Thoracic aorta (tissue), 2 donors: ENCODE measurements at regions not wholly inside any gene's neighbourhood (a gene's known extent, or its start where the extent isn't known, plus 50 kb on each side); places are given as distances from the start of the nearest gene placed in this dataset.

ENCODE experiments used
- ATAC-seq: fragments of 150-250 bp; one replicate; pipeline ENCODE4 v1.8.0; 2017; ENCODE audit warnings: low read depth; ENCODE audit not compliant: insufficient number of reproducible peaks, low FRiP score
- DNase-seq: peaks from one replicate; pipeline ENCODE4 v3.0.0-alpha.2; 2020; ENCODE audit warnings: low spot score
- H3K27ac ChIP-seq, 2 donors: fragments of 200-600 bp; sonication (generic); 1 replicate in 1 of 2; 2 replicates in 1 of 2; pipeline ENCODE4 v1.5.1; 2016; ENCODE audit warnings: mild to moderate bottlenecking in 2 of 2, moderate library complexity in 2 of 2
- H3K27me3 ChIP-seq: fragments of 200-600 bp; sonication (generic); replicated peaks from 2 replicates; pipeline ENCODE4 v1.6.0; 2016; ENCODE audit warnings: mild to moderate bottlenecking; ENCODE audit not compliant: insufficient read depth
- H3K36me3 ChIP-seq: fragments of 200-600 bp; sonication (generic); one replicate; pipeline ENCODE4 v1.5.1; 2016
- H3K4me1 ChIP-seq, 2 donors: fragments of 200-600 bp; sonication (generic); 1 replicate in 1 of 2; 2 replicates in 1 of 2; pipeline versions ENCODE4 v1.5.1 to v1.6.0; 2016; ENCODE audit warnings: low read depth in 2 of 2, mild to moderate bottlenecking in 1 of 2; ENCODE audit not compliant: control insufficient read depth in 1 of 2
- H3K4me3 ChIP-seq: fragments of 200-600 bp; sonication (generic); 2 replicates; pipeline ENCODE4 v1.5.1; 2016; ENCODE audit warnings: mild to moderate bottlenecking
- H3K9me3 ChIP-seq: fragments of 200-600 bp; sonication (generic); 2 replicates; pipeline ENCODE4 v1.5.1; 2016
- TF ChIP-seq, protein P1 (sequence below): fragments of 200-600 bp; sonication (generic); IDR thresholded peaks from one replicate; pipeline ENCODE4 v1.5.1; 2019; ENCODE audit warnings: antibody characterized with exemption

DNA sequence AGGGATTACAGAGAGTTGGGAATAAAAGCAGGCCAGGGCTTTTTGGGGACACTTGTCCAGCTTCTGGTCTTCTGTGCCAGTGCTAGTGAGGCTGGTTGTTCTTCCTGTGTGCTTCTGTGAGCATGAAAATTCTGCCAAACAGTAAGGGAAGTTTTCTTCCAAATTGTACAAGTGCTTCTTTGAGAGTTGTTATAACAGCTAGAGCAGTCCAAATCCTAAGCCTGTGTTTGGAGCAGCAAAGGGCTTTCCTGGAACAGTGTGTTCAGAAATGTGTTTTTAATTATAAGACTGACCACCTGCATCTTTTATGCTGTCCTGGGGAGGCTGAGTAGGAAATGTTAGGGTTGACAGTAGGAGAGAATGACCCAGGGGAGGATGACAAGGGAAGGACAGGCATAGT lies 223.0 kb upstream of the P2RY1 start:
- Histone ChIP-seq H3K9me3 (no peaks in the 10 kb centered on the region), H3K4me1 (peaks cover 0 to 7% of the 10 kb centered on the region in 2 donors), H3K27ac (no peak overlapping the region), H3K4me3 (no peak overlapping the region), H3K36me3 (no peaks in the 10 kb centered on the region), H3K27me3 (no peaks in the 10 kb centered on the region)
- ATAC-seq = no peak
- no peak for DNase-seq
- TF ChIP-seq, protein P1, sequence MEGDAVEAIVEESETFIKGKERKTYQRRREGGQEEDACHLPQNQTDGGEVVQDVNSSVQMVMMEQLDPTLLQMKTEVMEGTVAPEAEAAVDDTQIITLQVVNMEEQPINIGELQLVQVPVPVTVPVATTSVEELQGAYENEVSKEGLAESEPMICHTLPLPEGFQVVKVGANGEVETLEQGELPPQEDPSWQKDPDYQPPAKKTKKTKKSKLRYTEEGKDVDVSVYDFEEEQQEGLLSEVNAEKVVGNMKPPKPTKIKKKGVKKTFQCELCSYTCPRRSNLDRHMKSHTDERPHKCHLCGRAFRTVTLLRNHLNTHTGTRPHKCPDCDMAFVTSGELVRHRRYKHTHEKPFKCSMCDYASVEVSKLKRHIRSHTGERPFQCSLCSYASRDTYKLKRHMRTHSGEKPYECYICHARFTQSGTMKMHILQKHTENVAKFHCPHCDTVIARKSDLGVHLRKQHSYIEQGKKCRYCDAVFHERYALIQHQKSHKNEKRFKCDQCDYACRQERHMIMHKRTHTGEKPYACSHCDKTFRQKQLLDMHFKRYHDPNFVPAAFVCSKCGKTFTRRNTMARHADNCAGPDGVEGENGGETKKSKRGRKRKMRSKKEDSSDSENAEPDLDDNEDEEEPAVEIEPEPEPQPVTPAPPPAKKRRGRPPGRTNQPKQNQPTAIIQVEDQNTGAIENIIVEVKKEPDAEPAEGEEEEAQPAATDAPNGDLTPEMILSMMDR = no peak

DNA sequence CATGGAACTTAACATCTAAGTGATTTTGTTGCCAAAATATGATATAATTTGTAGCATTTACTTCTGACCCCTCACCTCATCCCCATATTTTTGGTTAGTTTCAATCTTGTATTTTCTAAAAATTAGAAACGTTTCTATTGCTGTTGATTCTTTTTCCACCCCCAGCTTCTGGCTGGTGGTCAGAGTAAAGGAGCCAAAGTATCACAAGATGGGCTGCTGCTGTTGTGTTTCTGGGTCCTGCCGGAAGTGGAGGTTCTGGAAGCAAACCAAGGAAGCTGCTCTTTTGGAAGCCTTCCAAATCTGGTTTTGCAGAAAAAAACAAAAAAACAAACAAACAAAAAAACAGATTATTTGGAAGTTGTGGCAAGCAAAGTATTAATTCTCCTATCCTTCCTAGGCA lies 221.1 kb upstream of the P2RY1 start:
- Histone ChIP-seq H3K27ac (no peak overlapping the region), H3K4me1 (peaks cover 0 to 7% of the 10 kb centered on the region in 2 donors), H3K36me3 (no peaks in the 10 kb centered on the region), H3K9me3 (no peaks in the 10 kb centered on the region), H3K27me3 (no peaks in the 10 kb centered on the region), H3K4me3 (no peak overlapping the region)
- TF ChIP-seq, protein P1 = no peak
- no peak for DNase-seq
- ATAC-seq = no peak

DNA sequence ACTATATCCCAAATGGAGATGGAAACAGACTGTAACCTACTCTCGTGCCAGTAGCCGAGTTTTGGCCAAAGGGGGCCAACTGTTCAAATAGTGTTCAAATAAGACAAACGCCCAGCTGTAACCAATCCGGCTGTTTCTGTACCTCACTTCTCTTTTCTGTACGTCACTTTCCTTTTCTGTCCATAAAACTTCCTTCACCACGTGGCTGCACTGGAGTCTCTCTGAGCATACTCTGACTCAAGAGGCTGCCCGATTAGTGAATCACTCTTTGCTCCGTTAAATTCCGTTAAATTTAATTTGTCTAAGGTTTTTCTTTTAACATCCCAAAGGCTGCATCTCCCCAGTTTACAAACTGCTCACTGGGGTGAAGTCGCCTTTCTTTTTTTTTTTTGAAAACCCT lies 219.2 kb upstream of the P2RY1 start:
- Histone ChIP-seq H3K36me3 (no peaks in the 10 kb centered on the region), H3K4me3 (no peak overlapping the region), H3K4me1 (peaks cover 0 to 16% of the 10 kb centered on the region in 2 donors), H3K27me3 (no peaks in the 10 kb centered on the region), H3K27ac (no peak overlapping the region), H3K9me3 (no peaks in the 10 kb centered on the region)
- TF ChIP-seq, protein P1 = no peak
- DNase-seq = no peak
- ATAC-seq = no peak

DNA sequence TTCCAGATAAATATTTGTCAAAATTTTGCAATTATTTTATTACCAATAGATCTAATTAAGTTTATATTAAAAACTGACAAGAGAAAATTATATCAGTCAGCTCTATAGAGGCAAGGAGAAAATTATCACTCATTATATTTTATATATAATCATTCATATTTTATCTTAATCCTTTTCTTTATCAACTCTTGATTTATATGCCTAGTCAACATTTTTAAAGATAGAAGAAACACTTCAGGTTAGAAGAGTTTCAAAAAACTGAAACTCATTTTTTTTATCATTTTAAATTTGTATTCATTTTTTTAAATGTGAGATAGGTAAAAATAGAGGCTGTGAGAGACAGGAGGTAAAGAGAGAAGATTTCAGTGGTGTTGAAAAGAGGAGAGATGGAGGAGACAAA lies 217.3 kb upstream of the P2RY1 start:
- ATAC-seq = no peak
- H3K27ac ChIP-seq = no peak overlapping the region
- no peak overlapping the region for H3K4me3 ChIP-seq
- DNase-seq = no peak
- no peaks in the 10 kb centered on the region for H3K36me3 ChIP-seq
- TF ChIP-seq, protein P1 = no peak
- H3K9me3 ChIP-seq = no peaks in the 10 kb centered on the region
- H3K27me3 ChIP-seq = no peaks in the 10 kb centered on the region
- peaks cover 0 to 19% of the 10 kb centered on the region in 2 donors for H3K4me1 ChIP-seq

DNA sequence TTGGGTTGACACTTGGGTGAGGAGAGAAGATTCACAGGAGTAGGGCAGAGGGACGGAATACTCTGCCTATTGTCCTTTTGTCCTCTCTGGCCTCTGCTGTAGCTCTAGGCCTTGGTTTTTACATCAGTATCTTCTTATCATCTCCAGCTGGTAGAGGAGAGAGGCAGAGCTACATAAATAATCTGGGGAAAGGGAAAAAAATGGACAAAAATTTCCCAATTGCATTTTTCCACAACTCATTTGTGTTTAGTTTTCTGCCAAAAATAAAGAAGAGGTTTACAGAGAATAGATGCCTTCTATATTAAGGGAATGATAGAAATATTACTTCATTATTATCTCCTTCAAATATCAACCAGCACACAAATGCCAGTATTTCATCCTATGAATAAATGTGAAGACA lies 216.4 kb upstream of the P2RY1 start:
- TF ChIP-seq, protein P1 = no peak
- peaks cover 0 to 19% of the 10 kb centered on the region in 2 donors for H3K4me1 ChIP-seq
- DNase-seq (no peak), ATAC-seq (no peak)
- H3K27me3 ChIP-seq = no peaks in the 10 kb centered on the region
- no peaks in the 10 kb centered on the region for H3K9me3 ChIP-seq
- no peak overlapping the region for H3K4me3 ChIP-seq
- H3K27ac ChIP-seq = no peak overlapping the region
- H3K36me3 ChIP-seq = no peaks in the 10 kb centered on the region
